ENCODE measurements at regions not wholly inside any gene's neighbourhood (a gene's known extent, or its start where the extent isn't known, plus 50 kb on each side); places are given as distances from the start of the nearest gene placed in this dataset.

GRCh38 chr6:153966001-153966400 lies 73.0 kb upstream of the OPRM1 start:
- H3K4me3 Mint-ChIP-seq (ENCODE audit: unreplicated experiment), result no peak overlapping the region
- POLR2A ChIA-PET, result interaction anchor here (0.6 to 0.7 kb wide), 2 partner anchors 14 to 437 kb away, joined by 3 to 4 read pairs; no protein-coding TSS in a partner anchor
- H3K9me3 Mint-ChIP-seq (ENCODE audit: unreplicated experiment), result no peaks in the 10 kb centered on the region
- CTCF ChIA-PET, result interaction anchor here (0.7 kb wide), 2 partner anchors 142 to 594 kb away, joined by 3 to 4 read pairs; no protein-coding TSS in a partner anchor
- DNase-seq (ENCODE audit: unreplicated experiment), result peak; percentile 62
- no TSS peak for BruUV-seq (replicated peaks)
- no peak overlapping the region for H3K27ac Mint-ChIP-seq (ENCODE audit: low read depth, unreplicated experiment)
- TF ChIP-seq CTCF (IDR thresholded peaks at IDR 0.05; ENCODE audit: unreplicated experiment), result no peak
- H3K36me3 Mint-ChIP-seq (ENCODE audit: insufficient read depth, unreplicated experiment), result no peaks in the 10 kb centered on the region
- peaks cover 12% of the 10 kb centered on the region for H3K4me1 Mint-ChIP-seq (ENCODE audit: insufficient read depth, unreplicated experiment)
- peaks cover 16% of the 10 kb centered on the region for H3K27me3 Mint-ChIP-seq (ENCODE audit: insufficient read depth, unreplicated experiment)
- intact Hi-C loops (cut with micrococcal nuclease), result no loop called here

GRCh38 chr6:153963352-153963751 lies 75.7 kb upstream of the OPRM1 start:
- no peak for DNase-seq (ENCODE audit: unreplicated experiment)
- CTCF ChIA-PET, result interaction anchor here (0.6 kb wide), 1 partner anchor 637 kb away, joined by 4 read pairs; no protein-coding TSS in a partner anchor
- H3K4me1 Mint-ChIP-seq (ENCODE audit: insufficient read depth, unreplicated experiment), result peaks cover 12% of the 10 kb centered on the region
- peaks cover 16% of the 10 kb centered on the region for H3K27me3 Mint-ChIP-seq (ENCODE audit: insufficient read depth, unreplicated experiment)
- no peak for TF ChIP-seq CTCF (IDR thresholded peaks at IDR 0.05; ENCODE audit: unreplicated experiment)
- POLR2A ChIA-PET, result no interaction called here
- no peaks in the 10 kb centered on the region for H3K9me3 Mint-ChIP-seq (ENCODE audit: unreplicated experiment)
- no peaks in the 10 kb centered on the region for H3K36me3 Mint-ChIP-seq (ENCODE audit: insufficient read depth, unreplicated experiment)
- H3K4me3 Mint-ChIP-seq (ENCODE audit: unreplicated experiment), result no peak overlapping the region
- H3K27ac Mint-ChIP-seq (ENCODE audit: low read depth, unreplicated experiment), result no peak overlapping the region
- no TSS peak for BruUV-seq (replicated peaks)
- intact Hi-C loops (cut with micrococcal nuclease), result no loop called here

- Mint-ChIP-seq H3K27me3 (ENCODE audit: insufficient read depth, unreplicated experiment) (peaks cover 16% of the 10 kb centered on the region), H3K4me1 (ENCODE audit: insufficient read depth, unreplicated experiment) (peaks cover 14% of the 10 kb centered on the region), H3K36me3 (ENCODE audit: insufficient read depth, unreplicated experiment) (no peaks in the 10 kb centered on the region), H3K9me3 (ENCODE audit: unreplicated experiment) (no peaks in the 10 kb centered on the region), H3K27ac (ENCODE audit: low read depth, unreplicated experiment) (no peak overlapping the region), H3K4me3 (ENCODE audit: unreplicated experiment) (no peak overlapping the region)
- no peak for DNase-seq (ENCODE audit: unreplicated experiment)
- BruUV-seq (replicated peaks), result no TSS peak
- TF ChIP-seq CTCF (IDR thresholded peaks at IDR 0.05; ENCODE audit: unreplicated experiment), result no peak
- ChIA-PET CTCF (no interaction called here), POLR2A (no interaction called here)
- intact Hi-C loops (cut with micrococcal nuclease), result no loop called here
Observed at GRCh38 chr6:153962555-153962954, 76.5 kb upstream of the OPRM1 start.

- intact Hi-C loops (cut with micrococcal nuclease), result no loop called here
Observed at GRCh38 chr6:153960741-153961140, 78.3 kb upstream of the OPRM1 start.

More at GRCh38 chr6:153960741-153961140, 78.3 kb upstream of the OPRM1 start:
- Mint-ChIP-seq H3K9me3 (ENCODE audit: unreplicated experiment) (peaks cover 4% of the 10 kb centered on the region), H3K4me3 (ENCODE audit: unreplicated experiment) (no peak overlapping the region), H3K27me3 (ENCODE audit: insufficient read depth, unreplicated experiment) (peaks cover 16% of the 10 kb centered on the region), H3K27ac (ENCODE audit: low read depth, unreplicated experiment) (no peak overlapping the region), H3K4me1 (ENCODE audit: insufficient read depth, unreplicated experiment) (peaks cover 12% of the 10 kb centered on the region), H3K36me3 (ENCODE audit: insufficient read depth, unreplicated experiment) (no peaks in the 10 kb centered on the region)
- BruUV-seq (replicated peaks), result no TSS peak
- ChIA-PET POLR2A (interaction anchor here (0.6 to 1.4 kb wide), 3 partner anchors 10 to 17 kb away, joined by 3 read pairs; no protein-coding TSS in a partner anchor), CTCF (interaction anchor here (0.6 to 1.1 kb wide), 3 partner anchors 157 to 395 kb away, joined by 3 to 6 read pairs (median 3); no protein-coding TSS in a partner anchor)
- TF ChIP-seq CTCF (IDR thresholded peaks at IDR 0.05; ENCODE audit: unreplicated experiment), result no peak
- DNase-seq (ENCODE audit: unreplicated experiment), result peak; percentile 17

Measured in MCF 10A (cell line).